COLO829 (cell line): ENCODE measurements at regions not wholly inside any gene's neighbourhood (a gene's known extent, or its start where the extent isn't known, plus 50 kb on each side); places are given as distances from the start of the nearest gene placed in this dataset.
"Not testable (repeated sequence)": the region's sequence is repeated elsewhere in the genome, so short reads cannot be mapped to it uniquely, and the experiment has no call there.

Experiments
- DNase-seq: peaks from one replicate; pipeline ENCODE4 v3.0.0; 2012; ENCODE audit warnings: low spot score

DNA sequence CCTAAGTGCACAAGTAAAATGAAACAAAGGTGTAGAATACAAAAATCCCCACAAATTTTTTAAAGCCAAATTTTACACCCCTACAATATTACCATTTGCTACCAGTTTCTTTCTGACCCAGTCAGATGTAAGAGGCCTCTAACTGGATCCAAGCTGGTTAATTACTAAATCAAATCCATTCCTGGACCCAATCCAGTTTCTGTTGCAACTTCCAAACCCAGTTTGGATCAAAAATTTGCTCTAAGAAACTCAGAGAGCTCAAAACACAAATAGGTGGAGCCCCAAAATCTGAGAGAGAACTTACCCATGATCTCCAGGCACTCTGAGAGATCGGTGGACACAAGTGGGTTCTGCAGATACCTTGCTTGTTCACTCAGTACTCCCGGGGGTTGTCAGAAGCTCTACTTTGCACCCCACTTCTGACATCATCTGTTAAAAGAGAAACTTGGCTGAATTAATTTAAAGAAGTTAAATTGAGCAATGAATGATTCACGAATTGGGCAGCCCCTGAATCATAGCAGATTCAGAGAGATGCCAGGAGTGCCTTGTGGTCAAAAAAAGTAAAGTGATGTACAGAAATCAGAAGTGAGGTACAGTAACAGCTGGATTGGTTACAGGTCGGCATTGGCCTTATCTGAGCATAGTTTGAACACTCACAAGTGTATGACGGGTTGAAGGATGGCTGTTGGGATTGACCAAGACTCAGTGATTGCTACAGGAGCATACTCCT lies 448.0 kb downstream of the KCNT2 start:
- DNase-seq, result no peak

DNA sequence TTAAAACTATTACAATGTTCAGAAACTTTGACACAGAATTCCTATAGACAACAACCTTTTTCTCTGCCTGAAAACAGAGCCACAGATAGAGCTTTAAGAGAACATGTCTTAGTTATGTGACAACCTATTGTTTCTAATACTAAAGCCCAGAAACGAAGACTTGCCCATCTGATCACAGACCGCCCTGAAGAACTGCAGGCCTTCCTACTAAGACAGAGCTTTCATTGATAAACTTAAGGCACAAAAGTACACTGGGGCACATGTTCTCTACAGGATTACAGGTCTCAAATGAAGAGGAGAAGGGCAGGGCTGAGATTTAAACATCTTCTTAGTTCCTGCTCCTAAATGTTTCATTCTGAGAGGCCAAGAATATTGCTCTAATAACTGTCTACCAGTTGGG lies 452.7 kb downstream of the KCNT2 start:
- peak; percentile 63 for DNase-seq

GRCh38 chr1:196152975-196153374 lies 455.3 kb downstream of the KCNT2 start:
- no peak for DNase-seq

DNA sequence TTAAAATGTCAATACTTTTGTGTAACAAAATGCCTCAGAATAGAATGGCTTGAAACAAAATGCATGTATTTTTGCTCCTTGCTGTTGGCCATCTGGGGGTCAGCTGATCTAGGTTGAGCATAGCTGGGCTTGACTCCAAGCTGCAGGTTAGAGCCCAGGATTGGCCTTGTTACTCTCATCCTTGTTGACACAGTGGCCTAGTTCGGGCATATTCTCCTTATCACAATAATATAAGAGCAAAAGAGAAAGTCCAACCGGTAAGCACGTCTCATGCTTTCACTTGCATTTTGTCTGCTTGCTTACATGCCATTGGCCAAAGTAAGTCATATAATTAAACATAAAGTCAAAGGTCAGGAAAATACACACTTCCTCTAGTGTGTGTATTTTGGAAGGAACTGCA lies 456.2 kb downstream of the KCNT2 start:
- DNase-seq, result no peak

- DNase-seq, result peak; percentile 24
These were observed 459.8 kb downstream of the KCNT2 start for GRCh38 chr1:196148367-196148970.

DNA sequence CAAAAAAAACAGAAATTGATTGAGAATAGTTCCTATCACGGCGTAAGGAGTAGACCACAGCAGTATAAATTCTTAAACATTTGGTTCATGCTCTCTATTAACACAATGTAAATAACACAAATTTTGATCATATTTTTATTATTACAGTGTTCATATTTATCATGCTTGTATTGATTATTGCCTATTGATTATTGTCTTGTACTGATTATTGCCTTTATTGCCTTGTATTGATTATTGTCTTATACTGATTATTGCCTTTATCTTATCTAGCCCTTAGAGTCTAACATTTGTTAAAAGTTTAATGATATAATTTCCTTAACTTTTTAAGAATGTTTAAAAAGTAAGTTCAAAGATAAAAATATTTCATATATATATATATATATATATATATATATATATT lies 460.7 kb downstream of the KCNT2 start:
- no peak for DNase-seq

DNA sequence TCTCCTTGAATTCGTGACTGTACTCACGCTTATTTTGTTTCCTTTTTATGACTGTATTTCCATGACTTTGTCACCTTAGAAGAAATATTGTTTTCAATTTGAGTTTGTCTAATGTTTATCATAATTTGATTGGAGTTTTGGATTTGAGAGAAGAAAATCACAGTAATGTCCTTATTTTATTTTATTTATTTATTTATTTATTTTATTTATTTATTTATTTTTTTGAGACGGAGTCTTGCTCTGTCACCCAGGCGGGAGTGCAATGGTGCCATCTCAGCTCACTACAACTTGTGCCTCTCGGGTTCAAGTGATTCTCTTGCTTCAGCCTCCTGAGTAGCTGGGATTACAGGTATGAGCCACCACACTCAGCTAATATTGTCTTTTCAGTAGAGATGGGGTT lies 463.1 kb downstream of the KCNT2 start:
- DNase-seq, result not testable (repeated sequence)

- no peak for DNase-seq
These were observed 463.7 kb downstream of the KCNT2 start for GRCh38 chr1:196144588-196144987.

DNA sequence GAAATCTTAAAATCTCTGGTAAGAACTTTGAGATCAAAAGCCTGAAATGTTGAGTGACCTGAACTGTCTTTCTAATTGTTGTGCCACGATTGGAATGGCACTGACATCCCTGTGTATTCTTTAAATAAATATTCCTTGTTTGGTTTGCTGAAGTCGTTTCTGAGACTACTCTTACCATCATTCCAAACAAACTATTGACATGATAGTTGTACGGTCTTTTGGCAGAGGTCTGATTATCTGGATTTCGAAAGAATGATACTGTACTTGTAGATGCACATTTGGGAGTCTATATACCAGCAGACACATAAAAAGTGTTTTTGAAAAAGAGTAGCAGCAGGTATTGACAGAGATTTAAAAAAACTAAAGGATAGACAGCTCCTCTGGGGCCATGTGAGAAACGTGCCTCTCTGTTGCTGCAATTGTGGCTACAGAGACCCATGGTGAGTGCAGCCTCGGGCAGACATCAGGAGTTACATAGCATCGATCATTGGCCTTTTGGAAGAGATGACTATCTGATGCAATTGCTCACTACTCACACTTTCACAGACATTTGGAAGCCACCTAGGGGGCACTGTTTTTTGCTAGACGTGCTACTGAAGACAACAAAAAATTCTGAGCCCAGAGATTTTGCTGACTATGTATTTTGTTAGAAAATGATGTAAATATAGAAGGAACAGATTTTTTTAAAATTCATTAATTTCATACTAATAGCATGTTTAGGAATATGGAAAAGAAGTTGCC lies 464.5 kb downstream of the KCNT2 start:
- DNase-seq, result no peak

GRCh38 chr1:196142111-196142640 lies 466.1 kb downstream of the KCNT2 start:
- peak; percentile 17 for DNase-seq

DNA sequence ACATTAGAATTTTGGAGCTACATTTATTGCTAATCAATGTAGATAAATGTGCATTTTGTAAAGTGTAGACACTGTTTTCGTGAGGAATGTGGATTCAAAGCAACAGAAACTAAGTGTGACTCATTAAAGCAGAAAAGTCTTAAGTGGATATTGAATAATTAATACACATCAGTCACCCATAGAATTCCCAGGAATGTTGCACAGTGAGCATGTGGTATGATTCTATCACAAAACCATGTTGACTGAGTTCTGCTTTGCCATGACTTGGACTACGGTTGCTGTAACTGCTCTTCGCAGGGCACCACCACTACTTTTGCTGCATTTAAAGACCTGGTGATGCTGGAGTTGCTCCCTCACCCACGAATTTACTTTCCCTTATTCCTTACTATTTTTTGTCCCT lies 471.8 kb downstream of the KCNT2 start:
- no peak for DNase-seq

- no peak for DNase-seq
These were observed 476.5 kb downstream of the KCNT2 start for GRCh38 chr1:196131691-196132090.

- DNase-seq, result no peak
These were observed 479.4 kb downstream of the KCNT2 start for GRCh38 chr1:196128835-196129234.

DNA sequence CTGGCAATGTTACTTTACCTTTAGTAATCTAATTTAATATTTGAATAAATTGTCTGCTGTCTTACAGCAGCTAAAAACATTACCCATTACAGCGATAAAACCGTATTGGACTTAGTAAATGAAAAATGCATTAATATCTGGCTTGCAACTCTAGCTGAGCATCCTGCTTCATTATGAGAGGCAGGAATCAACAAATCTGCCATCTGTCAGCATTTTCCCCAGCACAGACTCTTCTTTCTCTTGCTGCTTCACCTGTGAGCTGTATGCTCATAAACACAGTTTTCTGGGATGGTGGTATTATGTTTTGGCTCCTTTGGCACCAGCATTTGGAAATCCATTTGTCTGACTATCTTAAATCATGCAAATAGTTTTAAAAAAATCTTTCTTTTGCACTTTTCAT lies 487.1 kb downstream of the KCNT2 start:
- DNase-seq, result no peak

GRCh38 chr1:196115646-196116045 lies 492.6 kb downstream of the KCNT2 start:
- peak; percentile 60 for DNase-seq

DNA sequence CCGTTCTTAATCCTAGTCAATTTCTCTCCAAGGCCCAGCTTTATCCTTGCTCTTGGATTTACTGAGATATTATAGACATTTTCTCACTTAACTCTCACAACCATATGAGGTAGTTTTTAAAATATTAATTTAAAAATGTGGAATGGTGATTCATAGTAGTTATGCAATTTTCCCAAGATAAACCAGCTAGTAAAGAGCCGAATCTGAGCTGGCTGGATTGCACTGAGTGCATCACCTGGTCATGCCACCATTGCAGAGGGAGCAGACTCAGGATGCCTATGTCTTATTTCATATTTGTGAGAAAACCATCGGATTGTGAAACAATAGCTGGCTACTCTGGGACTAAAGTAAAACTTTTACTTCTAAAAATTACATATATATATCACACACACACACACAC lies 494.0 kb downstream of the KCNT2 start:
- DNase-seq, result no peak

- DNase-seq, result not testable (repeated sequence)
These were observed 499.2 kb downstream of the KCNT2 start for GRCh38 chr1:196108990-196109389.

- DNase-seq, result no peak
These were observed 502.3 kb downstream of the KCNT2 start for GRCh38 chr1:196105901-196106300.

- no peak for DNase-seq
These were observed 505.4 kb downstream of the KCNT2 start for GRCh38 chr1:196102826-196103225.

DNA sequence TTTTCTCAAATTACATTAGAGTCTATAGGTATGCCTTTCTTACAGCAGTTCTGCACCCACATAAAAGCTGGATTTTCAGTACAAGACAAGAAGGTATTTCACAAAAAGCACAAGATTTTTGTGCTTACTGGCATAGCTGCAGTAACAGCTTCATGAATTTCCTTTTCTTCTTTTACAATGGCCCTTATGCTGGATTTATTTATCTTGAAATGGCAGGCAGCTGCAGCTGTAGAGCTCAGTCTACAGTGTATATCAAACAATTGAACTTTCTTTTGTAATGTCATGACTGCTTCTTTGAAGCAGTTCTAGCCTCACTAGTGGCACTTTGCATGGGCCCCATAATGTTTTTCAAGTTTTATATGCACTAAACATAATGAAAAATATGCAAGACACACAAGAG lies 510.2 kb downstream of the KCNT2 start:
- DNase-seq, result no peak

- peak; percentile 19 for DNase-seq
These were observed 513.4 kb downstream of the KCNT2 start for GRCh38 chr1:196094821-196095220.

DNA sequence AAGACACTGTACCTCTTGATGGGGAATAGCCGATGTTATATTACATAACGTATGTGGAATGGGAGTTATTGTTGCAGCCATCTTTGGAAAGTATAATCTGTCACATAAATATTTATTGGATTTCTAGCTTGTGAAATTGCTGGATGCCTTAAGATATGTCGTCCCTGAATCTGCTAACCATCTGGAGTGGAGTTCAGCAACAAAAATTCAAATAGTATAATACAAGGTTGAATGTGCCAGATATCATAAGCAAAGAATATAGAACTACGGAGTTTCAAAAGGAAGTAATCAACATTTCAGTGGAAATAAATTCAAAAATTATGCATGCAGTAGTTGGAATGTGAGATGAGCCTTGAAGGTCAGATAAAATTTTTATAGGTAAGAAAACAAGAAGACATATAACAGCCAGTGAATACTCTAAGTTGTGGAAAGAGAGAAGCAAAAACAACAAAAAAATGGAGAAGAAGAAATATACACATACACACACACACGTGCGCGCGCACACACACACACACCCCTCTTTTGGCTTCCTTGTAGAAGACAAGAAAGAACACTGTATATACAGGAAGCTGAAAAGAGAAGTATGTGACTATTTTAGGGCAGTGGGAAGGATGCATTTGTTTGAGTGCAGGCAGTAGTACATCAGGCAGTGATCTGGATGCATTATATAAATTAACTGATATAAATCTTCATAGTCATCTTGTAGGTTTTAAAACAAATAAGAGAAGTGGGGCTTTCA lies 516.7 kb downstream of the KCNT2 start:
- DNase-seq, result no peak
